HFFc6 (cell line): ENCODE measurements at regions not wholly inside any gene's neighbourhood (a gene's known extent, or its start where the extent isn't known, plus 50 kb on each side); places are given as distances from the start of the nearest gene placed in this dataset.

Experiments
- DNase-seq: peaks from one replicate; pipeline ENCODE4 v3.0.0-alpha.2; 2018
- H3K27ac Mint-ChIP-seq: 2 replicates; pipeline ENCODE4 v1.8.0; 2020; ENCODE audit warnings: mild to moderate bottlenecking, mixed read lengths
- H3K27me3 Mint-ChIP-seq: 2 replicates; pipeline ENCODE4 v1.8.0; 2021; ENCODE audit warnings: mild to moderate bottlenecking, moderate library complexity, mixed read lengths; ENCODE audit not compliant: insufficient read depth
- H3K36me3 Mint-ChIP-seq: 2 replicates; pipeline ENCODE4 v1.8.0; 2021; ENCODE audit warnings: low read depth, mixed read lengths
- H3K4me1 Mint-ChIP-seq: 2 replicates; pipeline ENCODE4 v1.8.0; 2020; ENCODE audit warnings: low read depth, mixed read lengths
- H3K4me3 Mint-ChIP-seq: 2 replicates; pipeline ENCODE4 v1.8.0; 2020; ENCODE audit warnings: mild to moderate bottlenecking, moderate library complexity, mixed read lengths
- H3K9me3 Mint-ChIP-seq: 2 replicates; pipeline ENCODE4 v1.8.0; 2020; ENCODE audit warnings: mild to moderate bottlenecking, mixed read lengths
- CTCF ChIP-seq: fragments of 200-600 bp; sonication (generic); IDR thresholded peaks from 2 replicates; pipeline ENCODE4 v1.5.0; 2021; ENCODE audit warnings: antibody characterized with exemption, mild to moderate bottlenecking

- H3K36me3 Mint-ChIP-seq: no peaks in the 10 kb centered on the region
- no peak for DNase-seq
- H3K4me1 Mint-ChIP-seq: no peaks in the 10 kb centered on the region
- no peak overlapping the region for H3K27ac Mint-ChIP-seq
- no peak for TF ChIP-seq CTCF
- no peak overlapping the region for H3K4me3 Mint-ChIP-seq
- H3K9me3 Mint-ChIP-seq: peaks cover 5% of the 10 kb centered on the region; the same call in 1 of the 2 replicates
- H3K27me3 Mint-ChIP-seq: peaks cover 11% of the 10 kb centered on the region
These were observed 143.9 kb upstream of the DIO3 start for GRCh38 chr14:101417434-101417833.

- Mint-ChIP-seq H3K9me3 (peaks cover 5% of the 10 kb centered on the region; the same call in 1 of the 2 replicates), H3K36me3 (no peaks in the 10 kb centered on the region), H3K27me3 (peaks cover 11% of the 10 kb centered on the region), H3K4me1 (no peaks in the 10 kb centered on the region), H3K4me3 (no peak overlapping the region), H3K27ac (no peak overlapping the region)
- DNase-seq: no peak
- TF ChIP-seq CTCF: no peak
These were observed 142.7 kb upstream of the DIO3 start for GRCh38 chr14:101418601-101419000.

GRCh38 chr14:101426466-101426865 is 134.8 kb upstream of the DIO3 start:
- H3K27me3 Mint-ChIP-seq: no peaks in the 10 kb centered on the region
- H3K4me3 Mint-ChIP-seq: no peak overlapping the region
- H3K27ac Mint-ChIP-seq: no peak overlapping the region
- H3K9me3 Mint-ChIP-seq: peaks cover 14% of the 10 kb centered on the region
- no peak for DNase-seq
- H3K36me3 Mint-ChIP-seq: no peaks in the 10 kb centered on the region
- no peaks in the 10 kb centered on the region for H3K4me1 Mint-ChIP-seq
- no peak for TF ChIP-seq CTCF

GRCh38 chr14:101428409-101428808 is 132.9 kb upstream of the DIO3 start:
- DNase-seq: no peak
- H3K36me3 Mint-ChIP-seq: no peaks in the 10 kb centered on the region
- no peak overlapping the region for H3K4me3 Mint-ChIP-seq
- H3K27ac Mint-ChIP-seq: no peak overlapping the region
- H3K9me3 Mint-ChIP-seq: peaks cover 19% of the 10 kb centered on the region
- H3K4me1 Mint-ChIP-seq: no peaks in the 10 kb centered on the region
- H3K27me3 Mint-ChIP-seq: no peaks in the 10 kb centered on the region; the same call in none of the 2 replicates
- no peak for TF ChIP-seq CTCF

GRCh38 chr14:101435546-101435945 is 125.7 kb upstream of the DIO3 start:
- TF ChIP-seq CTCF: no peak

GRCh38 chr14:101439023-101439422 is 122.3 kb upstream of the DIO3 start:
- no peak for DNase-seq
- H3K4me1 Mint-ChIP-seq: no peaks in the 10 kb centered on the region
- H3K27me3 Mint-ChIP-seq: peaks cover 27% of the 10 kb centered on the region
- no peak for TF ChIP-seq CTCF
- no peaks in the 10 kb centered on the region for H3K36me3 Mint-ChIP-seq
- H3K9me3 Mint-ChIP-seq: peaks cover 4% of the 10 kb centered on the region; the same call in 1 of the 2 replicates
- no peak overlapping the region for H3K4me3 Mint-ChIP-seq
- H3K27ac Mint-ChIP-seq: no peak overlapping the region

More at GRCh38 chr14:101435546-101435945, 125.7 kb upstream of the DIO3 start:
- DNase-seq: no peak
- Mint-ChIP-seq H3K9me3 (peaks cover 9% of the 10 kb centered on the region), H3K36me3 (no peaks in the 10 kb centered on the region), H3K4me3 (no peak overlapping the region), H3K27ac (no peak overlapping the region), H3K4me1 (no peaks in the 10 kb centered on the region), H3K27me3 (peaks cover 10% of the 10 kb centered on the region)
